GM12878 (cell line): ENCODE measurements at regions not wholly inside any gene's neighbourhood (a gene's known extent, or its start where the extent isn't known, plus 50 kb on each side); places are given as distances from the start of the nearest gene placed in this dataset.

ENCODE experiments used
- ATAC-seq: fragments of 200-7000 bp; cut with Tn5 transposase; 3 replicates; pipeline ENCODE4 v1.9.1; 2020; ENCODE audit warnings: mild to moderate bottlenecking, moderate library complexity
- BruUV-seq: library from RNA; stranded (reverse); fragments of 400-500 nt; replicated peaks from 2 replicates; lab custom pipeline; 2021; lab: Mats Ljungman, UMichigan
- CTCF ChIA-PET: fragments of 300-600 bp; sonication (Branson Sonifier 250); formaldehyde crosslinking; extraction: SDS; loops from one replicate; lab custom pipeline; 2021; ENCODE audit warnings: inconsistent platforms; lab: Yijun Ruan, JAX
- POLR2A ChIA-PET: fragments of 350-600 bp; formaldehyde crosslinking; extraction: SDS; loops from one replicate; lab custom pipeline; 2021; ENCODE audit warnings: inconsistent platforms; lab: Charles Lee
- RAD21 ChIA-PET: fragments of 300-600 bp; sonication (Branson Sonifier 250); formaldehyde crosslinking; loops from one replicate; lab custom pipeline; 2023; ENCODE audit warnings: antibody characterized with exemption; ENCODE audit not compliant: unreplicated experiment; lab: Charles Lee
- SMC1A ChIA-PET: fragments of 300-600 bp; sonication (Branson Sonifier 250); formaldehyde crosslinking; loops from one replicate; lab custom pipeline; 2023; ENCODE audit not compliant: unreplicated experiment, uncharacterized antibody; lab: Charles Lee
- DNase-seq: peaks from one replicate; pipeline ENCODE4 v3.0.0-alpha.2; 2011; ENCODE audit warnings: low read depth, low spot score
- FAIRE-seq: peaks from 3 replicates; lab custom pipeline; 2011; peaks lifted over from hg19 to GRCh38; lab: Jason Lieb, UNC
- H2AFZ ChIP-seq: 2 replicates; pipeline ENCODE4 v1.6.0; 2011; ENCODE audit warnings: low read depth, low read length, control low read depth; ENCODE audit not compliant: control insufficient read depth
- H3K27ac ChIP-seq: 2 replicates; pipeline ENCODE4 v1.5.1; 2011; ENCODE audit warnings: control low read depth; ENCODE audit not compliant: control insufficient read depth, insufficient read depth
- H3K27me3 ChIP-seq, 2 experiments: replicated peaks in 1 of 2; 2 replicates each; pipeline versions ENCODE4 v1.6.0 to v1.6.1; 2011; ENCODE audit warnings: low read length in 1 of 2; ENCODE audit not compliant: control insufficient read depth in 2 of 2, insufficient read depth in 2 of 2
- H3K36me3 ChIP-seq, 2 experiments: 2 replicates each; pipeline ENCODE4 v1.5.1; 2011; ENCODE audit warnings: low read length in 1 of 2; ENCODE audit not compliant: control insufficient read depth in 2 of 2, insufficient read depth in 2 of 2
- H3K4me1 ChIP-seq: 2 replicates; pipeline ENCODE4 v1.6.1; 2011; ENCODE audit warnings: mild to moderate bottlenecking, low read length, moderate library complexity, mixed read lengths; ENCODE audit not compliant: control insufficient read depth, insufficient read depth
- H3K4me2 ChIP-seq: 2 replicates; pipeline ENCODE4 v1.6.0; 2011; ENCODE audit warnings: control low read depth; ENCODE audit not compliant: control insufficient read depth, insufficient read depth
- H3K4me3 ChIP-seq: fragments of 200-600 bp; sonication (generic); 2 replicates; pipeline ENCODE4 v1.5.1; 2016
- H3K79me2 ChIP-seq: 2 replicates; pipeline ENCODE4 v1.6.0; 2011; ENCODE audit warnings: low read length; ENCODE audit not compliant: control insufficient read depth, insufficient read depth
- H3K9ac ChIP-seq: 2 replicates; pipeline ENCODE4 v1.8.0; 2011; ENCODE audit warnings: low read length, control low read depth, mixed read lengths; ENCODE audit not compliant: control insufficient read depth, insufficient read depth
- H3K9me3 ChIP-seq: replicated peaks from 3 replicates; pipeline ENCODE4 v1.5.1; 2011; ENCODE audit warnings: mild to moderate bottlenecking, low read length; ENCODE audit not compliant: control insufficient read depth, insufficient read depth
- H4K20me1 ChIP-seq: 2 replicates; pipeline ENCODE4 v1.6.0; 2011; ENCODE audit not compliant: control insufficient read depth, insufficient read depth
- BRCA1 ChIP-seq: IDR thresholded peaks from 2 replicates; pipeline ENCODE4 v1.6.1; 2011; ENCODE audit warnings: low read depth, low read length, improper control_type of control experiment
- EGR1 ChIP-seq, 2 experiments: IDR thresholded peaks; 1 replicate in 1 of 2; 2 replicates in 1 of 2; pipeline ENCODE4 v1.6.1; 2011 to 2012; ENCODE audit warnings: low read depth in 2 of 2, low read length in 2 of 2, borderline replicate concordance in 1 of 2, mild to moderate bottlenecking in 1 of 2, moderate library complexity in 1 of 2
- ETV6 ChIP-seq, 2 experiments: fragments of 450-650 bp in 1 of 2; IDR thresholded peaks in 1 of 2; conservative IDR thresholded peaks in 1 of 2; 2 replicates each; pipeline ENCODE4 v1.6.1; 2014; ENCODE audit warnings: antibody characterized with exemption in 1 of 2, borderline replicate concordance in 1 of 2, low read depth in 1 of 2, mild to moderate bottlenecking in 1 of 2, moderate library complexity in 1 of 2
- HCFC1 ChIP-seq: fragments of 150-350 bp; IDR thresholded peaks from 2 replicates; pipeline ENCODE4 v1.6.1; 2014; ENCODE audit warnings: low read length
- HDAC6 ChIP-seq: fragments of 200-600 bp; sonication (generic); IDR thresholded peaks from one replicate; pipeline ENCODE4 v1.8.0; 2017; ENCODE audit warnings: antibody characterized with exemption; ENCODE audit not compliant: unreplicated experiment
- IKZF2 ChIP-seq, 2 experiments: fragments of 450-650 bp; IDR thresholded peaks; 2 replicates each; pipeline ENCODE4 v1.6.1; 2017; ENCODE audit warnings: mild to moderate bottlenecking in 2 of 2, moderate library complexity in 2 of 2
- KAT2A ChIP-seq: conservative IDR thresholded peaks from 2 replicates; pipeline ENCODE4 v1.6.1; 2011; ENCODE audit warnings: low read depth, low read length; ENCODE audit not compliant: control insufficient read depth
- MTA3 ChIP-seq: IDR thresholded peaks from 2 replicates; pipeline ENCODE4 v1.6.1; 2012; ENCODE audit warnings: low read length, inconsistent platforms, borderline replicate concordance
- PML ChIP-seq: IDR thresholded peaks from 2 replicates; pipeline ENCODE4 v1.6.1; 2012; ENCODE audit warnings: low read length, inconsistent platforms
- RCOR1 ChIP-seq: conservative IDR thresholded peaks from 2 replicates; pipeline ENCODE4 v1.6.1; 2012; ENCODE audit warnings: low read depth, low read length, improper control_type of control experiment
- SIX5 ChIP-seq: IDR thresholded peaks from 2 replicates; pipeline ENCODE4 v1.6.1; 2011; ENCODE audit warnings: mild to moderate bottlenecking, low read depth, low read length, moderate library complexity; ENCODE audit not compliant: severe bottlenecking
- SMAD5 ChIP-seq: IDR thresholded peaks from 2 replicates; pipeline ENCODE4 v1.6.1; 2016; ENCODE audit warnings: antibody characterized with exemption, low read depth
- SUPT20H ChIP-seq: IDR thresholded peaks from 2 replicates; pipeline ENCODE4 v1.6.1; 2011; ENCODE audit warnings: low read depth, mild to moderate bottlenecking, low read length, moderate library complexity, borderline replicate concordance; ENCODE audit not compliant: control insufficient read depth
- WGBS: methylation state at CpG from one replicate; pipeline ENCODE4 v1.1.6; 2016; ENCODE audit warnings: low lambda C conversion rate; ENCODE audit not compliant: insufficient replicate concordance, insufficient coverage; ENCODE audit errors: missing lambda C conversion rate; 5-methylcytosine and 5-hydroxymethylcytosine counted together
- in situ Hi-C: fragments of 300-500 bp; cut with MboI; formaldehyde crosslinking; loops from 9 replicates; pipeline ENCODE4 v1.14.3; 2018; ENCODE audit warnings: mixed read lengths
- intact Hi-C: fragments of 100-400 bp; cut with micrococcal nuclease; formaldehyde crosslinking; loops from one replicate; pipeline ENCODE4 v1.14.2; 2022; ENCODE audit not compliant: unreplicated experiment
- TF ChIP-seq, protein P1 (sequence below): IDR thresholded peaks from 2 replicates; pipeline ENCODE4 v1.6.1; 2012; ENCODE audit warnings: low read depth, low read length, improper control_type of control experiment
- TF ChIP-seq, protein P2 (sequence below): fragments of 450-650 bp; IDR thresholded peaks from 2 replicates; pipeline ENCODE4 v1.6.1; 2017; ENCODE audit warnings: borderline replicate concordance
- TF ChIP-seq, protein P3 (sequence below): fragments of 450-650 bp; IDR thresholded peaks from 2 replicates; pipeline ENCODE4 v1.6.1; 2017; ENCODE audit warnings: mild to moderate bottlenecking, moderate library complexity
- TF ChIP-seq, protein P4 (sequence below): IDR thresholded peaks from 2 replicates; pipeline ENCODE4 v1.6.1; 2011; ENCODE audit warnings: mild to moderate bottlenecking, low read depth, low read length, moderate library complexity; ENCODE audit not compliant: insufficient replicate concordance

DNA sequence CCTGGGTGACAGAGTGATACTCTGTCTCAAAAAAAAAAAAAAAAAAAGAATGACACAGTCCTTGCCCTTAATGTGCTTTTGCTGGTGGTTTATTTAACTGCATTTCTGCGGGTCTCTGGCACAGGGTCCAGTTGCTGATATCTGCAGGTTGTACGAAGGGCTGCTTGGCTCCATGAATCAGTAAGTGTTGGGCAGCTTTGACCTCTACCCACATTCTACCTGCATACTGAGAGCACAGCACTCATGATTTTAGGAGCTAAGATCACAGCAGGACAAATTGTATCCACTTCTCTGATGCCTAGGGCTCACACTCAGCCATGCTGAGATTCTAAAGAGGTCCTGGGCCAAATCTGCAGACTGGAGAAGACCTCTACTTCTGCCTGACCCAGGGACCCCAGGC is 119.4 kb upstream of the MYCN start:
- Histone ChIP-seq H3K27me3 (peaks cover 2 to 9% of the 10 kb centered on the region in 2 experiments; a peak in 3 of 4 replicates), H3K4me1 (no peaks in the 10 kb centered on the region), H3K79me2 (no peaks in the 10 kb centered on the region), H3K36me3 (no peaks in the 10 kb centered on the region), H3K4me3 (no peak overlapping the region), H4K20me1 (no peaks in the 10 kb centered on the region), H2AFZ (no peak overlapping the region), H3K4me2 (no peak overlapping the region), H3K9me3 (no peaks in the 10 kb centered on the region), H3K27ac (no peak overlapping the region), H3K9ac (no peak overlapping the region)
- ChIA-PET RAD21 (no interaction called here), SMC1A (no interaction called here), CTCF (no interaction called here), POLR2A (no interaction called here)
- in situ Hi-C loops (no loop called here), intact Hi-C loops (no loop called here)
- BruUV-seq = no TSS peak
- no peak for DNase-seq
- no peak for FAIRE-seq
- 24% methylated on average over 2 of the region's 2 CpGs for WGBS
- no peak for ATAC-seq
- TF ChIP-seq EGR1 (IDR thresholded peaks at IDR 0.05; ENCODE audit: borderline replicate concordance in 1 of 2, low read depth in 2 of 2, low read length in 2 of 2) = no peak
- TF ChIP-seq KAT2A = no peak
- TF ChIP-seq, protein P1, sequence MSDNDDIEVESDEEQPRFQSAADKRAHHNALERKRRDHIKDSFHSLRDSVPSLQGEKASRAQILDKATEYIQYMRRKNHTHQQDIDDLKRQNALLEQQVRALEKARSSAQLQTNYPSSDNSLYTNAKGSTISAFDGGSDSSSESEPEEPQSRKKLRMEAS = no peak
- no peak for TF ChIP-seq SMAD5
- TF ChIP-seq SIX5 = no peak
- TF ChIP-seq SUPT20H = no peak
- TF ChIP-seq HCFC1 = no peak
- TF ChIP-seq ETV6 (conservative IDR thresholded peaks at IDR 0.05 in 1 of 2, IDR thresholded peaks at IDR 0.05 in 1 of 2; ENCODE audit: borderline replicate concordance in 1 of 2, low read depth in 1 of 2) = no peak
- TF ChIP-seq MTA3 = no peak
- TF ChIP-seq HDAC6 = no peak
- TF ChIP-seq BRCA1 = no peak
- TF ChIP-seq, protein P2, sequence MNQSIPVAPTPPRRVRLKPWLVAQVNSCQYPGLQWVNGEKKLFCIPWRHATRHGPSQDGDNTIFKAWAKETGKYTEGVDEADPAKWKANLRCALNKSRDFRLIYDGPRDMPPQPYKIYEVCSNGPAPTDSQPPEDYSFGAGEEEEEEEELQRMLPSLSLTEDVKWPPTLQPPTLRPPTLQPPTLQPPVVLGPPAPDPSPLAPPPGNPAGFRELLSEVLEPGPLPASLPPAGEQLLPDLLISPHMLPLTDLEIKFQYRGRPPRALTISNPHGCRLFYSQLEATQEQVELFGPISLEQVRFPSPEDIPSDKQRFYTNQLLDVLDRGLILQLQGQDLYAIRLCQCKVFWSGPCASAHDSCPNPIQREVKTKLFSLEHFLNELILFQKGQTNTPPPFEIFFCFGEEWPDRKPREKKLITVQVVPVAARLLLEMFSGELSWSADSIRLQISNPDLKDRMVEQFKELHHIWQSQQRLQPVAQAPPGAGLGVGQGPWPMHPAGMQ = no peak
- no peak for TF ChIP-seq IKZF2 (IDR thresholded peaks at IDR 0.05)
- no peak for TF ChIP-seq RCOR1
- TF ChIP-seq PML = no peak
- TF ChIP-seq, protein P3, sequence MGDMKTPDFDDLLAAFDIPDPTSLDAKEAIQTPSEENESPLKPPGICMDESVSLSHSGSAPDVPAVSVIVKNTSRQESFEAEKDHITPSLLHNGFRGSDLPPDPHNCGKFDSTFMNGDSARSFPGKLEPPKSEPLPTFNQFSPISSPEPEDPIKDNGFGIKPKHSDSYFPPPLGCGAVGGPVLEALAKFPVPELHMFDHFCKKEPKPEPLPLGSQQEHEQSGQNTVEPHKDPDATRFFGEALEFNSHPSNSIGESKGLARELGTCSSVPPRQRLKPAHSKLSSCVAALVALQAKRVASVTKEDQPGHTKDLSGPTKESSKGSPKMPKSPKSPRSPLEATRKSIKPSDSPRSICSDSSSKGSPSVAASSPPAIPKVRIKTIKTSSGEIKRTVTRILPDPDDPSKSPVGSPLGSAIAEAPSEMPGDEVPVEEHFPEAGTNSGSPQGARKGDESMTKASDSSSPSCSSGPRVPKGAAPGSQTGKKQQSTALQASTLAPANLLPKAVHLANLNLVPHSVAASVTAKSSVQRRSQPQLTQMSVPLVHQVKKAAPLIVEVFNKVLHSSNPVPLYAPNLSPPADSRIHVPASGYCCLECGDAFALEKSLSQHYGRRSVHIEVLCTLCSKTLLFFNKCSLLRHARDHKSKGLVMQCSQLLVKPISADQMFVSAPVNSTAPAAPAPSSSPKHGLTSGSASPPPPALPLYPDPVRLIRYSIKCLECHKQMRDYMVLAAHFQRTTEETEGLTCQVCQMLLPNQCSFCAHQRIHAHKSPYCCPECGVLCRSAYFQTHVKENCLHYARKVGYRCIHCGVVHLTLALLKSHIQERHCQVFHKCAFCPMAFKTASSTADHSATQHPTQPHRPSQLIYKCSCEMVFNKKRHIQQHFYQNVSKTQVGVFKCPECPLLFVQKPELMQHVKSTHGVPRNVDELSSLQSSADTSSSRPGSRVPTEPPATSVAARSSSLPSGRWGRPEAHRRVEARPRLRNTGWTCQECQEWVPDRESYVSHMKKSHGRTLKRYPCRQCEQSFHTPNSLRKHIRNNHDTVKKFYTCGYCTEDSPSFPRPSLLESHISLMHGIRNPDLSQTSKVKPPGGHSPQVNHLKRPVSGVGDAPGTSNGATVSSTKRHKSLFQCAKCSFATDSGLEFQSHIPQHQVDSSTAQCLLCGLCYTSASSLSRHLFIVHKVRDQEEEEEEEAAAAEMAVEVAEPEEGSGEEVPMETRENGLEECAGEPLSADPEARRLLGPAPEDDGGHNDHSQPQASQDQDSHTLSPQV = no peak
- TF ChIP-seq, protein P4, sequence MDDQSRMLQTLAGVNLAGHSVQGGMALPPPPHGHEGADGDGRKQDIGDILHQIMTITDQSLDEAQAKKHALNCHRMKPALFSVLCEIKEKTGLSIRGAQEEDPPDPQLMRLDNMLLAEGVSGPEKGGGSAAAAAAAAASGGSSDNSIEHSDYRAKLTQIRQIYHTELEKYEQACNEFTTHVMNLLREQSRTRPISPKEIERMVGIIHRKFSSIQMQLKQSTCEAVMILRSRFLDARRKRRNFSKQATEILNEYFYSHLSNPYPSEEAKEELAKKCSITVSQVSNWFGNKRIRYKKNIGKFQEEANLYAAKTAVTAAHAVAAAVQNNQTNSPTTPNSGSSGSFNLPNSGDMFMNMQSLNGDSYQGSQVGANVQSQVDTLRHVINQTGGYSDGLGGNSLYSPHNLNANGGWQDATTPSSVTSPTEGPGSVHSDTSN = no peak
